ENCODE measurements at regions not wholly inside any gene's neighbourhood (a gene's known extent, or its start where the extent isn't known, plus 50 kb on each side); places are given as distances from the start of the nearest gene placed in this dataset.

- no peak for DNase-seq
Observed at GRCh38 chr6:25041485-25042035, 105.8 kb upstream of the RIPOR2 start.

- DNase-seq, result no peak
Observed at GRCh38 chr6:25042036-25042521, 106.3 kb upstream of the RIPOR2 start.

- no peak for DNase-seq
Observed at GRCh38 chr6:25042536-25042935, 106.8 kb upstream of the RIPOR2 start.

GRCh38 chr6:25042984-25043725 lies 107.4 kb upstream of the RIPOR2 start:
- no peak for DNase-seq

- no peak for DNase-seq
Observed at GRCh38 chr6:25043892-25044291, 108.1 kb upstream of the RIPOR2 start.

GRCh38 chr6:25046942-25047341 lies 111.2 kb upstream of the RIPOR2 start:
- DNase-seq, result no peak

GRCh38 chr6:25050356-25050755 lies 114.6 kb upstream of the RIPOR2 start:
- no peak for DNase-seq

- DNase-seq, result no peak
Observed at GRCh38 chr6:25051083-25051482, 115.3 kb upstream of the RIPOR2 start.

- no peak for DNase-seq
Observed at GRCh38 chr6:25052181-25052580, 116.4 kb upstream of the RIPOR2 start.

GRCh38 chr6:25053875-25054371 lies 118.2 kb upstream of the RIPOR2 start:
- DNase-seq, result no peak

- DNase-seq, result no peak
Observed at GRCh38 chr6:25054469-25054868, 118.7 kb upstream of the RIPOR2 start.

- no peak for DNase-seq
Observed at GRCh38 chr6:25056130-25056529, 120.4 kb upstream of the RIPOR2 start.

GRCh38 chr6:25057111-25057905 lies 121.5 kb upstream of the RIPOR2 start:
- no peak for DNase-seq

- DNase-seq, result no peak
Observed at GRCh38 chr6:25058441-25058840, 122.7 kb upstream of the RIPOR2 start.

- DNase-seq, result no peak
Observed at GRCh38 chr6:25058941-25059340, 123.2 kb upstream of the RIPOR2 start.

- DNase-seq, result no peak
Observed at GRCh38 chr6:25060522-25060921, 124.8 kb upstream of the RIPOR2 start.

- no peak for DNase-seq
Observed at GRCh38 chr6:25061289-25061936, 125.7 kb upstream of the RIPOR2 start.

GRCh38 chr6:25062070-25062811 lies 126.5 kb upstream of the RIPOR2 start:
- DNase-seq, result no peak

GRCh38 chr6:25064006-25064405 lies 128.2 kb upstream of the RIPOR2 start:
- no peak for DNase-seq

GRCh38 chr6:25065666-25066065 lies 129.9 kb upstream of the RIPOR2 start:
- DNase-seq, result no peak

- no peak for DNase-seq
Observed at GRCh38 chr6:25066593-25066992, 130.8 kb upstream of the RIPOR2 start.

- DNase-seq, result no peak
Observed at GRCh38 chr6:25068866-25069265, 133.1 kb upstream of the RIPOR2 start.

All from NCI-H2107 (cell line).